Parathyroid adenoma (tissue), 2 donors: ENCODE measurements at regions not wholly inside any gene's neighbourhood (a gene's known extent, or its start where the extent isn't known, plus 50 kb on each side); places are given as distances from the start of the nearest gene placed in this dataset.

ENCODE experiments used
- H2AFZ ChIP-seq: fragments of 300-600 bp; sonication (generic); one replicate; pipeline ENCODE4 v1.7.0; 2017; ENCODE audit warnings: antibody characterized with exemption, mild to moderate bottlenecking
- H3K27ac ChIP-seq: fragments of 300-600 bp; sonication (generic); one replicate; pipeline ENCODE4 v1.7.0; 2017
- H3K27me3 ChIP-seq: fragments of 300-600 bp; sonication (generic); one replicate; pipeline ENCODE4 v1.7.0; 2017; ENCODE audit warnings: low read length; ENCODE audit not compliant: control insufficient read depth, insufficient read depth
- H3K36me3 ChIP-seq: fragments of 300-600 bp; sonication (generic); one replicate; pipeline ENCODE4 v1.7.0; 2017; ENCODE audit warnings: low read length; ENCODE audit not compliant: control insufficient read depth, insufficient read depth
- H3K4me1 ChIP-seq: fragments of 300-600 bp; sonication (generic); one replicate; pipeline ENCODE4 v1.7.0; 2017; ENCODE audit warnings: control low read depth
- H3K4me2 ChIP-seq: fragments of 300-600 bp; sonication (generic); one replicate; pipeline ENCODE4 v1.7.0; 2017; ENCODE audit warnings: low read length
- H3K4me3 ChIP-seq: fragments of 300-600 bp; sonication (generic); one replicate; pipeline ENCODE4 v1.7.0; 2017; ENCODE audit warnings: low read depth, low read length
- H3K79me2 ChIP-seq: fragments of 300-600 bp; sonication (generic); one replicate; pipeline ENCODE4 v1.7.0; 2017; ENCODE audit warnings: control low read depth
- H3K9ac ChIP-seq: fragments of 300-600 bp; sonication (generic); one replicate; pipeline ENCODE4 v1.7.0; 2017; ENCODE audit warnings: mild to moderate bottlenecking
- H3K9me3 ChIP-seq: fragments of 300-600 bp; sonication (generic); one replicate; pipeline ENCODE4 v1.7.0; 2017; ENCODE audit warnings: low read length; ENCODE audit not compliant: control insufficient read depth
- TF ChIP-seq, protein P1 (sequence below): fragments of 300-600 bp; sonication (generic); IDR thresholded peaks from one replicate; pipeline ENCODE4 v1.7.0; 2017; ENCODE audit warnings: antibody characterized with exemption, mild to moderate bottlenecking
- donor health status: primary hyperparathyroidism.

DNA sequence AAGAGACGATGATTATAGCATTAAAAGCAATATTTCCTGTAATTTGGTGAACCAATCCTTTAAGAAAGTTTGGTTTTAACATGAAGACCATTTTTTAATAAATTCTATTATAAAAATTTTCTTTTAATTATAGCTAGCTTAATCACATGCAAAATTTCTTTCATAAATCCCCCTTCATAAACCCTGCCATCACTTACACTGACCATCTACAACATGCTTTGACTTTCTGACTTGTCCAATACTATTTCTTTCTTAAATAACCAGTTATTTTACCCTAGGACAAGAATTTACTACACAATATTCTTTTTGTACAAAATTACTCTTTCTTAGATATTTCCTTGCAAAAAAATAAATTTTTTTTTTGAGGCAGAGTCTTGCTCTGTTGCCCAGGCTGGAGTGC lies 1334.8 kb downstream of the CDH11 start:
- no peaks in the 10 kb centered on the region for H3K79me2 ChIP-seq
- no peak overlapping the region for H3K9ac ChIP-seq

DNA sequence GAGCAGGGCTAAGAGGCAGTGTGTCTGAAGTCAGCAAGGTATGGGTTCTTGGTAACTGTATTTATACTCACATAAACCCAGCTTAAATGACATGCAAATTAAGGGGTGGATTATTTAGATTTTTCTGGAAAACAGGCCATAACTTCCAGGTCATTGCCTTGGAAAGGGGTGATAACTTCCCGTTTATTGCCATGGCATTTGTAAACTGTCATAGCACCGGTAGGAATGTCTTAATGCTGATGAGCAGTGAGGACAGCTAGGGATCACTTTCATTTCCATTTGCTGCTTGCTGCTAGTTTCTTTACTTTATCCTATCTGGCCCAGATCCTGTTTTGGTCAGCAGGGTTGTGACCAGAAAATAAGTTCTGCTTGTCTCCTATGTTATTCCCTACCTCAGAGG lies 1336.7 kb downstream of the CDH11 start:
- Histone ChIP-seq H3K4me2 (no peak overlapping the region), H3K4me3 (no peak overlapping the region), H3K27ac (no peak overlapping the region), H2AFZ (no peak overlapping the region), H3K79me2 (no peaks in the 10 kb centered on the region), H3K9me3 (no peaks in the 10 kb centered on the region), H3K4me1 (no peaks in the 10 kb centered on the region), H3K27me3 (no peaks in the 10 kb centered on the region), H3K36me3 (no peaks in the 10 kb centered on the region), H3K9ac (no peak overlapping the region)
- TF ChIP-seq, protein P1, sequence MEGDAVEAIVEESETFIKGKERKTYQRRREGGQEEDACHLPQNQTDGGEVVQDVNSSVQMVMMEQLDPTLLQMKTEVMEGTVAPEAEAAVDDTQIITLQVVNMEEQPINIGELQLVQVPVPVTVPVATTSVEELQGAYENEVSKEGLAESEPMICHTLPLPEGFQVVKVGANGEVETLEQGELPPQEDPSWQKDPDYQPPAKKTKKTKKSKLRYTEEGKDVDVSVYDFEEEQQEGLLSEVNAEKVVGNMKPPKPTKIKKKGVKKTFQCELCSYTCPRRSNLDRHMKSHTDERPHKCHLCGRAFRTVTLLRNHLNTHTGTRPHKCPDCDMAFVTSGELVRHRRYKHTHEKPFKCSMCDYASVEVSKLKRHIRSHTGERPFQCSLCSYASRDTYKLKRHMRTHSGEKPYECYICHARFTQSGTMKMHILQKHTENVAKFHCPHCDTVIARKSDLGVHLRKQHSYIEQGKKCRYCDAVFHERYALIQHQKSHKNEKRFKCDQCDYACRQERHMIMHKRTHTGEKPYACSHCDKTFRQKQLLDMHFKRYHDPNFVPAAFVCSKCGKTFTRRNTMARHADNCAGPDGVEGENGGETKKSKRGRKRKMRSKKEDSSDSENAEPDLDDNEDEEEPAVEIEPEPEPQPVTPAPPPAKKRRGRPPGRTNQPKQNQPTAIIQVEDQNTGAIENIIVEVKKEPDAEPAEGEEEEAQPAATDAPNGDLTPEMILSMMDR, result no peak

More for the DNA sequence above, 1334.8 kb downstream of the CDH11 start:
- TF ChIP-seq, protein P1, result no peak
- H3K9me3 ChIP-seq, result no peaks in the 10 kb centered on the region
- H2AFZ ChIP-seq, result no peak overlapping the region
- no peak overlapping the region for H3K27ac ChIP-seq
- no peaks in the 10 kb centered on the region for H3K27me3 ChIP-seq
- no peaks in the 10 kb centered on the region for H3K4me1 ChIP-seq
- no peaks in the 10 kb centered on the region for H3K36me3 ChIP-seq
- no peak overlapping the region for H3K4me2 ChIP-seq
- H3K4me3 ChIP-seq, result no peak overlapping the region

DNA sequence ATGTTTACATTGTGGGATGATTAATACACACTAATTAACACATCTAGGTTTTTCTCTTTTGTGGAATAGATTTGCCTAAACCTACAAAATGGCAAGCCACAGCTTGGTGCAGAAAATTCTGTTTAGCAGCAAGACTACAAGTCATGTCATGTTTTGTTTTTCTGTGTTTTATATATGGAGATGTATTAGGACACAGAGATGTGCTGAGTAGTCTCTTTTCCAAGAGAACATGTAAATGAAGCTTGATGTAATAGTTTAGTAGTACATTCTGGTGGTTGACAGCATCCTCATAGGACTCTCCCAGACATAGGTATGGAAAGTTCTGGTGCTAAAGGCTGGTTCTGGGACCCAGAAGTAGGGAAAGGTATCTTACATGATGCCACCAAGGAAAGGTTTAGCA lies 1345.4 kb downstream of the CDH11 start:
- no peaks in the 10 kb centered on the region for H3K79me2 ChIP-seq
- no peaks in the 10 kb centered on the region for H3K9me3 ChIP-seq
- no peak overlapping the region for H3K9ac ChIP-seq
- H3K4me1 ChIP-seq, result no peaks in the 10 kb centered on the region
- no peak overlapping the region for H2AFZ ChIP-seq
- no peak overlapping the region for H3K4me2 ChIP-seq
- TF ChIP-seq, protein P1, result no peak
- no peak overlapping the region for H3K4me3 ChIP-seq
- no peaks in the 10 kb centered on the region for H3K27me3 ChIP-seq
- H3K27ac ChIP-seq, result no peak overlapping the region
- no peaks in the 10 kb centered on the region for H3K36me3 ChIP-seq

DNA sequence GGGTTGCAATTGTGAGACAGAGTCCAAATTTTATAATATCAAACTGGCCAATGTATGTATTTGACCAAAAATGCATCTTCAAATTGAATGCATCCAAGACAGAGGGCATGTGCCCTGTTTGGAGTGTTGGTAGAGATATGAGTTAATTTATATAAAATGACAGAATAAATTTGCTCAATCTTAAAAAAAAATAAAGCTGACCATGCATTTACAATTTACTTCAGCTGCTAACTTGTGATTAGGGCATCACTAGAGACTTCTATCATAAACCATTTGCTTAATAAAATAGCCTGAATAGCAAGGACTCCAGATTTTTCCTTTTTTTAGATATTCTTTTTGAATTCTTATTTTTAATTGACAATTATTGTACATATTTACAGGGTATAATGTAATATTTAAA lies 1345.8 kb downstream of the CDH11 start:
- Histone ChIP-seq H3K36me3 (no peaks in the 10 kb centered on the region), H3K4me1 (no peaks in the 10 kb centered on the region), H2AFZ (no peak overlapping the region), H3K4me2 (no peak overlapping the region), H3K27ac (no peak overlapping the region), H3K4me3 (no peak overlapping the region), H3K9me3 (no peaks in the 10 kb centered on the region), H3K27me3 (no peaks in the 10 kb centered on the region), H3K9ac (no peak overlapping the region), H3K79me2 (no peaks in the 10 kb centered on the region)
- TF ChIP-seq, protein P1, result no peak

DNA sequence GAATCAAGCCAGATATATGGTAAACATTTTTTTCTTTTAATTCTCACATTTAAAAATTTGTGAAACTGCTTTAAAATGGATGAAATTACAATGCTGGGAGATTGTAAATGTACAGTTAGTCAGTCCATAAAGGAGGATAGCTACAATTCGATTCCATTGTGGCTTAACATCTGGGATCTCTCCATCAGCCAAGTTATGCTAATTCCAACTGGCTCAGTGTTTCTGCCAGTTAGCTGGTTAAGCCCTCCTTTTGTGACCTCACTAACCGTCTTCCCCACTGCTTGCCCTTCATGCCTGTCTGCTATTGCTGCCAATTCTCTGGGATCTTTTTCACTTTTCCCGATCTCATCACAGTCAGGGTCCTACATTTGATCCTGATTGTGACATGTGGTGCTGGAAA lies 1347.6 kb downstream of the CDH11 start:
- Histone ChIP-seq H3K9me3 (no peaks in the 10 kb centered on the region), H2AFZ (no peak overlapping the region), H3K4me3 (no peak overlapping the region), H3K27me3 (no peaks in the 10 kb centered on the region), H3K79me2 (no peaks in the 10 kb centered on the region), H3K27ac (no peak overlapping the region), H3K9ac (no peak overlapping the region), H3K4me2 (no peak overlapping the region), H3K4me1 (no peaks in the 10 kb centered on the region), H3K36me3 (no peaks in the 10 kb centered on the region)
- TF ChIP-seq, protein P1, result no peak
